SU-DHL-6 (cell line): ENCODE measurements at regions not wholly inside any gene's neighbourhood (a gene's known extent, or its start where the extent isn't known, plus 50 kb on each side); places are given as distances from the start of the nearest gene placed in this dataset.

Experiments
- H2AFZ ChIP-seq: fragments of 200-600 bp; sonication (generic); 2 replicates; pipeline ENCODE4 v1.6.1; 2014; ENCODE audit warnings: low read depth, mild to moderate bottlenecking, moderate library complexity, mixed read lengths, antibody characterized with exemption, low read length; ENCODE audit not compliant: severe bottlenecking
- H3F3A ChIP-seq: fragments of 200-600 bp; shearing (Covaris generic); 2 replicates; pipeline ENCODE4 v1.6.0; 2016; ENCODE audit warnings: antibody characterized with exemption, mild to moderate bottlenecking; ENCODE audit not compliant: insufficient read depth
- H3K27ac ChIP-seq: fragments of 200-600 bp; sonication (generic); 2 replicates; pipeline ENCODE4 v1.5.1; 2016; ENCODE audit warnings: low read depth, mild to moderate bottlenecking, low read length, moderate library complexity, mixed read lengths
- H3K27me3 ChIP-seq: fragments of 200-600 bp; sonication (generic), shearing (Covaris generic); 2 replicates; pipeline ENCODE4 v1.6.0; 2014; ENCODE audit warnings: mild to moderate bottlenecking, low read length
- H3K36me3 ChIP-seq: fragments of 200-600 bp; sonication (generic); 2 replicates; pipeline ENCODE4 v1.6.1; 2014; ENCODE audit warnings: mild to moderate bottlenecking, low read length, mixed read lengths
- H3K4me2 ChIP-seq: fragments of 300-600, 200-600 bp; shearing (Covaris generic), sonication (generic); 2 replicates; pipeline ENCODE4 v1.6.0; 2014; ENCODE audit warnings: low read length, low read depth, mild to moderate bottlenecking; ENCODE audit not compliant: poor library complexity, severe bottlenecking
- H3K4me3 ChIP-seq: fragments of 200-600 bp; sonication (generic); 2 replicates; pipeline ENCODE4 v1.5.1; 2014; ENCODE audit warnings: antibody characterized with exemption, low read length, mild to moderate bottlenecking, mixed read lengths; ENCODE audit not compliant: insufficient read depth, poor library complexity, severe bottlenecking
- H3K79me2 ChIP-seq: fragments of 200-600 bp; sonication (generic); 2 replicates; pipeline ENCODE4 v1.6.1; 2014; ENCODE audit warnings: mild to moderate bottlenecking, low read length, moderate library complexity; ENCODE audit not compliant: insufficient read depth
- H3K9ac ChIP-seq: fragments of 200-600 bp; sonication (generic); 2 replicates; pipeline ENCODE4 v1.7.0; 2014; ENCODE audit warnings: mild to moderate bottlenecking, low read length
- H3K9me2 ChIP-seq: fragments of 200-600 bp; sonication (generic); replicated peaks from 2 replicates; pipeline ENCODE4 v1.6.1; 2014; ENCODE audit warnings: low read length; ENCODE audit not compliant: insufficient read depth
- H3K9me3 ChIP-seq: fragments of 200-600 bp; sonication (generic); 2 replicates; pipeline ENCODE4 v1.6.1; 2014; ENCODE audit warnings: low read length, mixed read lengths; ENCODE audit not compliant: insufficient read depth
- H4K20me1 ChIP-seq: fragments of 200-600 bp; sonication (generic); 2 replicates; pipeline ENCODE4 v1.6.1; 2014; ENCODE audit warnings: low read depth, mild to moderate bottlenecking, antibody characterized with exemption, low read length, moderate library complexity, mixed read lengths
- CTCF ChIP-seq: fragments of 200-600 bp; sonication (generic); IDR thresholded peaks from one replicate; pipeline ENCODE4 v1.5.1; 2017; ENCODE audit warnings: antibody characterized with exemption, mild to moderate bottlenecking, low read length, moderate library complexity; ENCODE audit not compliant: insufficient read depth, poor library complexity, severe bottlenecking
- EZH2phosphoT487 ChIP-seq: fragments of 200-600 bp; sonication (generic), shearing (Covaris generic); conservative IDR thresholded peaks from 2 replicates; pipeline ENCODE4 v1.6.1; 2018; ENCODE audit warnings: mild to moderate bottlenecking, antibody characterized with exemption, low read length, moderate library complexity, mixed read lengths

- H3K9me3 ChIP-seq: no peaks in the 10 kb centered on the region
- H4K20me1 ChIP-seq: no peaks in the 10 kb centered on the region
- no peak overlapping the region for H3K9ac ChIP-seq
- no peaks in the 10 kb centered on the region for H3K27me3 ChIP-seq
- no peak overlapping the region for H3K4me3 ChIP-seq
- TF ChIP-seq CTCF (no peak), EZH2phosphoT487 (no peak)
- H3F3A ChIP-seq: no peaks in the 10 kb centered on the region
- H3K9me2 ChIP-seq: no peaks in the 10 kb centered on the region
- H3K27ac ChIP-seq: no peak overlapping the region
- no peaks in the 10 kb centered on the region for H3K79me2 ChIP-seq
- no peak overlapping the region for H2AFZ ChIP-seq
- H3K36me3 ChIP-seq: no peaks in the 10 kb centered on the region
- no peak overlapping the region for H3K4me2 ChIP-seq
These were observed 77.0 kb upstream of the MLN start for GRCh38 chr6:33880766-33881165.

- Histone ChIP-seq H3K36me3 (no peaks in the 10 kb centered on the region), H3K9me3 (no peaks in the 10 kb centered on the region), H3K27ac (no peak overlapping the region), H4K20me1 (no peaks in the 10 kb centered on the region), H3F3A (no peaks in the 10 kb centered on the region), H2AFZ (no peak overlapping the region), H3K4me3 (no peak overlapping the region), H3K9me2 (no peaks in the 10 kb centered on the region), H3K4me2 (no peak overlapping the region), H3K79me2 (no peaks in the 10 kb centered on the region), H3K27me3 (no peaks in the 10 kb centered on the region), H3K9ac (no peak overlapping the region)
- TF ChIP-seq CTCF: no peak
- TF ChIP-seq EZH2phosphoT487: no peak
These were observed 76.4 kb upstream of the MLN start for GRCh38 chr6:33880104-33880678.

- Histone ChIP-seq H3K36me3 (no peaks in the 10 kb centered on the region), H3K27me3 (no peaks in the 10 kb centered on the region), H3K27ac (no peak overlapping the region), H3K9me3 (no peaks in the 10 kb centered on the region), H3K4me3 (no peak overlapping the region), H4K20me1 (no peaks in the 10 kb centered on the region), H3F3A (no peaks in the 10 kb centered on the region), H2AFZ (no peak overlapping the region), H3K4me2 (no peak overlapping the region), H3K9me2 (no peaks in the 10 kb centered on the region), H3K79me2 (no peaks in the 10 kb centered on the region), H3K9ac (no peak overlapping the region)
- TF ChIP-seq EZH2phosphoT487: no peak
- TF ChIP-seq CTCF: no peak
These were observed 74.8 kb upstream of the MLN start for GRCh38 chr6:33878562-33878961.
